ENCODE measurements at regions not wholly inside any gene's neighbourhood (a gene's known extent, or its start where the extent isn't known, plus 50 kb on each side); places are given as distances from the start of the nearest gene placed in this dataset.

DNA sequence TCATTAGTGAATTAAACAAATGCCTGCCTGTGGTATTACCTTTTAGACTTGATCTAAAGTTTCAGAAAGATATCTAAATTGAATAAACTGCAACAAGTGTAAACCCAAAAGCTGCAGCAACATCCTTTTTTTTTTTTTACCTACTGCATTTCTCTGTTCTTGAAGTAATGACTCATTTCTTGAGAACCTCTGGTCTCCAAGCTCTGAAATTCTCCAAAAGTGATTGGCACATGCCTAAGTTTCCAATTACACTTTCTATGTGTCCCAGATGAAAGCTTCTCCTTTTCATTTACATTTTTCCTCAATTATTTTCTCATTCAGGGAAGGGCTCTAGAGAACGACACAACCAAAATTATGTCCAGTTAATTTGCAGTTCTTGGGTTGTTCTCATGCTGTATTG is 435.2 kb upstream of the DCN start:
- TF ChIP-seq, protein P1, sequence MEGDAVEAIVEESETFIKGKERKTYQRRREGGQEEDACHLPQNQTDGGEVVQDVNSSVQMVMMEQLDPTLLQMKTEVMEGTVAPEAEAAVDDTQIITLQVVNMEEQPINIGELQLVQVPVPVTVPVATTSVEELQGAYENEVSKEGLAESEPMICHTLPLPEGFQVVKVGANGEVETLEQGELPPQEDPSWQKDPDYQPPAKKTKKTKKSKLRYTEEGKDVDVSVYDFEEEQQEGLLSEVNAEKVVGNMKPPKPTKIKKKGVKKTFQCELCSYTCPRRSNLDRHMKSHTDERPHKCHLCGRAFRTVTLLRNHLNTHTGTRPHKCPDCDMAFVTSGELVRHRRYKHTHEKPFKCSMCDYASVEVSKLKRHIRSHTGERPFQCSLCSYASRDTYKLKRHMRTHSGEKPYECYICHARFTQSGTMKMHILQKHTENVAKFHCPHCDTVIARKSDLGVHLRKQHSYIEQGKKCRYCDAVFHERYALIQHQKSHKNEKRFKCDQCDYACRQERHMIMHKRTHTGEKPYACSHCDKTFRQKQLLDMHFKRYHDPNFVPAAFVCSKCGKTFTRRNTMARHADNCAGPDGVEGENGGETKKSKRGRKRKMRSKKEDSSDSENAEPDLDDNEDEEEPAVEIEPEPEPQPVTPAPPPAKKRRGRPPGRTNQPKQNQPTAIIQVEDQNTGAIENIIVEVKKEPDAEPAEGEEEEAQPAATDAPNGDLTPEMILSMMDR (IDR thresholded peaks at IDR 0.05; ENCODE audit: low read depth, low read length) = no peak
- no peak for TF ChIP-seq EZH2phosphoT487 (IDR thresholded peaks at IDR 0.05; ENCODE audit: low read depth)

Data from OCI-LY3 (cell line).